ENCODE measurements at regions not wholly inside any gene's neighbourhood (a gene's known extent, or its start where the extent isn't known, plus 50 kb on each side); places are given as distances from the start of the nearest gene placed in this dataset.
A peak's percentile ranks its signal among the peaks of the same experiment; 100 is the strongest.

DNA sequence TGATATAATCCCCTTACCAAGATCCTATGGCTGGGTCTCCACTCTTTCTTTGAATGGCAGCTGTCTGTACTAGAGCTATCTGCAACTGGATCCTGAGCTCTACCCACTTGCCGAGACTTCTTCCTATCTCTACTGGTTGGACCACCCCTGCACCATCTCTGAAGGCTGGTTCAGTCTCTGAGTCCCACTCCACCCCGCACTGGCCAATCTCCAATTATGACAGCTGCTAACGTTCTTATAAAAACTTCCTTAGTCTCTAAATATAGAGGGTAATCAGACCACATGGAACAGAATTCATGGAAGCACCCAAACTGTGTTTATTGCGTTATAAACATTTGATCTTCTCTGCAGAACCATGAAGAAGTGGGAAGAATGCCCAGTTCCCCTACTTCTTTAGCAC, 186.6 kb upstream of the EEA1 start:
- H2BK15ac ChIP-seq (ENCODE audit: low read depth, low read length) = no peak overlapping the region
- no peak for ATAC-seq (ENCODE audit: low read depth)
- H3K14ac ChIP-seq (replicated peaks; ENCODE audit: low read depth, low read length) = peak overlapping the region; percentile 35; the same call in 1 of the 2 replicates
- no peak overlapping the region for H3K56ac ChIP-seq (ENCODE audit: extremely low read depth, insufficient read depth, low read length)
- H4K5ac ChIP-seq (ENCODE audit: low read depth, low read length) = no peak overlapping the region
- TF ChIP-seq RAD21 (IDR thresholded peaks at IDR 0.05; ENCODE audit: low read length) (no peak), CHD1 (IDR thresholded peaks at IDR 0.05; ENCODE audit: low read depth, low read length) (no peak), SMC3 (IDR thresholded peaks at IDR 0.05; ENCODE audit: low read depth, low read length) (no peak), RCOR1 (IDR thresholded peaks at IDR 0.05; ENCODE audit: insufficient replicate concordance, low read length) (no peak), MAFK (IDR thresholded peaks at IDR 0.05; ENCODE audit: low read depth, low read length) (no peak), FOS (IDR thresholded peaks at IDR 0.05; ENCODE audit: low read depth, low read length) (no peak), CEBPB (IDR thresholded peaks at IDR 0.05; ENCODE audit: low read depth, low read length) (no peak), BHLHE40 (IDR thresholded peaks at IDR 0.05; ENCODE audit: low read depth, low read length) (no peak), USF2 (IDR thresholded peaks at IDR 0.05; ENCODE audit: low read depth, low read length) (no peak)
- TF ChIP-seq, protein P1, sequence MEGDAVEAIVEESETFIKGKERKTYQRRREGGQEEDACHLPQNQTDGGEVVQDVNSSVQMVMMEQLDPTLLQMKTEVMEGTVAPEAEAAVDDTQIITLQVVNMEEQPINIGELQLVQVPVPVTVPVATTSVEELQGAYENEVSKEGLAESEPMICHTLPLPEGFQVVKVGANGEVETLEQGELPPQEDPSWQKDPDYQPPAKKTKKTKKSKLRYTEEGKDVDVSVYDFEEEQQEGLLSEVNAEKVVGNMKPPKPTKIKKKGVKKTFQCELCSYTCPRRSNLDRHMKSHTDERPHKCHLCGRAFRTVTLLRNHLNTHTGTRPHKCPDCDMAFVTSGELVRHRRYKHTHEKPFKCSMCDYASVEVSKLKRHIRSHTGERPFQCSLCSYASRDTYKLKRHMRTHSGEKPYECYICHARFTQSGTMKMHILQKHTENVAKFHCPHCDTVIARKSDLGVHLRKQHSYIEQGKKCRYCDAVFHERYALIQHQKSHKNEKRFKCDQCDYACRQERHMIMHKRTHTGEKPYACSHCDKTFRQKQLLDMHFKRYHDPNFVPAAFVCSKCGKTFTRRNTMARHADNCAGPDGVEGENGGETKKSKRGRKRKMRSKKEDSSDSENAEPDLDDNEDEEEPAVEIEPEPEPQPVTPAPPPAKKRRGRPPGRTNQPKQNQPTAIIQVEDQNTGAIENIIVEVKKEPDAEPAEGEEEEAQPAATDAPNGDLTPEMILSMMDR (conservative IDR thresholded peaks at IDR 0.05; ENCODE audit: low read depth, low read length) = no peak
- TF ChIP-seq, protein P2, sequence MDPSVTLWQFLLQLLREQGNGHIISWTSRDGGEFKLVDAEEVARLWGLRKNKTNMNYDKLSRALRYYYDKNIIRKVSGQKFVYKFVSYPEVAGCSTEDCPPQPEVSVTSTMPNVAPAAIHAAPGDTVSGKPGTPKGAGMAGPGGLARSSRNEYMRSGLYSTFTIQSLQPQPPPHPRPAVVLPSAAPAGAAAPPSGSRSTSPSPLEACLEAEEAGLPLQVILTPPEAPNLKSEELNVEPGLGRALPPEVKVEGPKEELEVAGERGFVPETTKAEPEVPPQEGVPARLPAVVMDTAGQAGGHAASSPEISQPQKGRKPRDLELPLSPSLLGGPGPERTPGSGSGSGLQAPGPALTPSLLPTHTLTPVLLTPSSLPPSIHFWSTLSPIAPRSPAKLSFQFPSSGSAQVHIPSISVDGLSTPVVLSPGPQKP (IDR thresholded peaks at IDR 0.05; ENCODE audit: borderline replicate concordance, low read depth, low read length) = no peak
- H3K4me1 ChIP-seq (ENCODE audit: control insufficient read depth, insufficient read depth, low read length) = peaks cover 6% of the 10 kb centered on the region
- in situ Hi-C loops (cut with MboI; ENCODE audit: low sequenced_read_pairs) = no loop called here
- no peak overlapping the region for H4K91ac ChIP-seq (ENCODE audit: insufficient read depth, low read depth, low read length)
- no peaks in the 10 kb centered on the region for H4K20me1 ChIP-seq (ENCODE audit: insufficient read depth, low read length)
- H3K4me3 ChIP-seq (ENCODE audit: insufficient read depth, low read depth, low read length) = no peak overlapping the region
- H3K79me1 ChIP-seq (ENCODE audit: low read depth in 1 of 2, low read length in 2 of 2) = no peaks in the 10 kb centered on the region
- WGBS, 2 experiments (ENCODE audit: extremely low coverage in 2 of 2, insufficient read length in 1 of 2) = 60% methylated on average over 1 of the region's 4 CpGs; no CpG with 5 or more reads in 1 of the 2 experiments
- intact Hi-C loops (cut with micrococcal nuclease) = no loop called here
- 0 out of 2 replicates have a peak overlapping the region, but pooled peaks have one; percentile 25 for H3K4ac ChIP-seq (ENCODE audit: low read depth, low read length)
- no peak overlapping the region for H3K18ac ChIP-seq (ENCODE audit: low read depth, low read length)
- H2BK20ac ChIP-seq (ENCODE audit: low read depth, low read length) = peak overlapping the region; percentile 48; the same call in 1 of the 2 replicates
- no TSS peak for BruUV-seq (replicated peaks)
- no peak overlapping the region; a peak in 1 of 4 replicates for H4K8ac ChIP-seq (ENCODE audit: low read depth in 2 of 2, low read length in 2 of 2)
- dilution Hi-C loops (cut with HindIII; ENCODE audit: low sequenced_read_pairs, unreplicated experiment) = no loop called here
- H2AFZ ChIP-seq (replicated peaks; ENCODE audit: low read length, poor library complexity) = no peak overlapping the region
- no peak overlapping the region for H2AK9ac ChIP-seq (replicated peaks; ENCODE audit: low read depth, low read length, poor library complexity)
- H3K23ac ChIP-seq (ENCODE audit: low read depth, low read length) = no peak overlapping the region
- H3K9me1 ChIP-seq (ENCODE audit: insufficient read depth, low read length) = peaks cover 2% of the 10 kb centered on the region; the same call in 1 of the 2 replicates
- H3K27ac ChIP-seq (ENCODE audit: insufficient read depth, low read length) = no peak overlapping the region
- H3K36me3 ChIP-seq (ENCODE audit: control insufficient read depth, insufficient read depth, low read length) = no peaks in the 10 kb centered on the region
- no peak overlapping the region for H2AK5ac ChIP-seq (ENCODE audit: low read depth, low read length)
- H2BK120ac ChIP-seq (ENCODE audit: low read depth, low read length) = no peak overlapping the region; the same call in 1 of the 2 replicates
- no peaks in the 10 kb centered on the region; the same call in 1 of the 2 replicates for H3K9me3 ChIP-seq (ENCODE audit: control insufficient read depth, insufficient read depth, low read length)
- ChIA-PET POLR2A (ENCODE audit: unreplicated experiment) (no interaction called here), CTCF (interaction anchor here (0.8 kb wide), 1 partner anchor 18 kb away, joined by 3 read pairs; no protein-coding TSS in a partner anchor)
- DNase-seq = peak; percentile 44
- no peak overlapping the region for H3K4me2 ChIP-seq (ENCODE audit: low read depth, low read length)
- no peak overlapping the region for H3K9ac ChIP-seq (ENCODE audit: low read depth, low read length)
- no peak overlapping the region for H2BK5ac ChIP-seq (ENCODE audit: low read depth, low read length, poor library complexity, severe bottlenecking)
- no peaks in the 10 kb centered on the region for H3K27me3 ChIP-seq (ENCODE audit: control insufficient read depth, insufficient read depth, low read length)

All from IMR-90 (cell line).